ENCODE measurements at regions not wholly inside any gene's neighbourhood (a gene's known extent, or its start where the extent isn't known, plus 50 kb on each side); places are given as distances from the start of the nearest gene placed in this dataset.

DNA sequence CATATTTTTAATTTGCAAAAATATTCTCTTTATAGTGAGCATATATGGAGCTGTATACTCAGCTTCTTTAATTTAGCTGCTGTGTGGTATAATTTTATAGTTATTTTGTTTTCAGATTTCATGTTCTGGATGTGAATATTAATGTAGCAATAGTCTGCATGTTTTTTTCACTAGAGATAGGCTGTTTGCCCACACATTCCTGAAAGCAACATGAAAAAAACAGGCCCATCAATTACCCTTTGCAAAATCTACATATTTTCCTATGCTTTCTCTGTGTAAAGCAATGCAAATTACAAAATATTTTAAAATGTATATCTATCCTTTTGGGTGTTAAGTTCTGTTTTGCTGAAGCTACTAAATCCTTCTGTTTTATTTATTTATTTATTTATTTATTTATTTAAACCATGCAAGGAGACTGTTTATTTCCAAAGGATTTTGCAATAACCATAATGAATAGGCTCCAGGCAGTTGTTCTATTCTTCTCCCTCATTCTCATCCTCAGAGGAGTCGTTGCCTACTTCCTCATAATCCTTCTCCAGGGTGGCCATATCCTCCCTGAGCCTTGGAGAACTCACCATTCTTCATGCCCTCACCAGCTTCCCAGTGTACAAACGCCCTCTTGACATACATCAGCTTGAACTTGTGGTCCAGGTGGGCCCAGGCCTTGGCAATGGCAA is 277.1 kb downstream of the ANKRD50 start:
- TF ChIP-seq POLR2AphosphoS5 (IDR thresholded peaks at IDR 0.05; ENCODE audit: low read depth, low read length) (no peak), POLR2A (IDR thresholded peaks at IDR 0.05; ENCODE audit: low read depth, low read length) (no peak)

All from GM12892 (cell line).